ENCODE measurements at regions not wholly inside any gene's neighbourhood (a gene's known extent, or its start where the extent isn't known, plus 50 kb on each side); places are given as distances from the start of the nearest gene placed in this dataset.
"Not testable (repeated sequence)": the region's sequence is repeated elsewhere in the genome, so short reads cannot be mapped to it uniquely, and the experiment has no call there.

DNA sequence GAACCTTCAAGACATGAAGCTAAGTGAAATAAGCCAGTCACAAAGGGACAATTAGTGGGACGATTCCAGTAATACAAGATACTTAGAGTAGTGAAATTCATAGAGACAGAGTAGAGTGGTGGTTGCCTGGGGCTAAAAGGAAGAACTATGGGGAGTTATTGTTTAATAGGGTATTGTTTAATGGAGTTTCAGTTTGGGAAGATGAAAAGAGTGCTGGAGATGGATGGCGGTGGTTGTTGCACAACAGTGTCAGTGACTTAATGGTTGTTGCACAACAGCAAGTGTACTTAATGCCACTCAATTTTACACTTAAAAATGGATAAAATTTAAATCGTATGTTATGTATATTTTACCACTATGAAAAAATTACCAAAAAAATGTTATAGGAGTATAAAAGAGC lies 209.7 kb upstream of the TENT5A start:
- no peaks in the 10 kb centered on the region for H3K9me3 ChIP-seq
- no peak for DNase-seq (ENCODE audit: low spot score in 2 of 2)
- H3K4me1 ChIP-seq, result no peaks in the 10 kb centered on the region
- H3K4me3 ChIP-seq, result no peak overlapping the region
- WGBS, result 76% methylated on average over 3 of the region's 3 CpGs
- H3K27ac ChIP-seq, result no peak overlapping the region
- no peaks in the 10 kb centered on the region for H3K27me3 ChIP-seq
- TF ChIP-seq, protein P1, sequence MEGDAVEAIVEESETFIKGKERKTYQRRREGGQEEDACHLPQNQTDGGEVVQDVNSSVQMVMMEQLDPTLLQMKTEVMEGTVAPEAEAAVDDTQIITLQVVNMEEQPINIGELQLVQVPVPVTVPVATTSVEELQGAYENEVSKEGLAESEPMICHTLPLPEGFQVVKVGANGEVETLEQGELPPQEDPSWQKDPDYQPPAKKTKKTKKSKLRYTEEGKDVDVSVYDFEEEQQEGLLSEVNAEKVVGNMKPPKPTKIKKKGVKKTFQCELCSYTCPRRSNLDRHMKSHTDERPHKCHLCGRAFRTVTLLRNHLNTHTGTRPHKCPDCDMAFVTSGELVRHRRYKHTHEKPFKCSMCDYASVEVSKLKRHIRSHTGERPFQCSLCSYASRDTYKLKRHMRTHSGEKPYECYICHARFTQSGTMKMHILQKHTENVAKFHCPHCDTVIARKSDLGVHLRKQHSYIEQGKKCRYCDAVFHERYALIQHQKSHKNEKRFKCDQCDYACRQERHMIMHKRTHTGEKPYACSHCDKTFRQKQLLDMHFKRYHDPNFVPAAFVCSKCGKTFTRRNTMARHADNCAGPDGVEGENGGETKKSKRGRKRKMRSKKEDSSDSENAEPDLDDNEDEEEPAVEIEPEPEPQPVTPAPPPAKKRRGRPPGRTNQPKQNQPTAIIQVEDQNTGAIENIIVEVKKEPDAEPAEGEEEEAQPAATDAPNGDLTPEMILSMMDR (IDR thresholded peaks at IDR 0.05), result no peak
- no peak for TF ChIP-seq EP300 (IDR thresholded peaks at IDR 0.05)
- TF ChIP-seq POLR2AphosphoS5 (IDR thresholded peaks at IDR 0.05), result no peak
- no peak for TF ChIP-seq POLR2A (IDR thresholded peaks at IDR 0.05)
- H3K36me3 ChIP-seq, result no peaks in the 10 kb centered on the region

DNA sequence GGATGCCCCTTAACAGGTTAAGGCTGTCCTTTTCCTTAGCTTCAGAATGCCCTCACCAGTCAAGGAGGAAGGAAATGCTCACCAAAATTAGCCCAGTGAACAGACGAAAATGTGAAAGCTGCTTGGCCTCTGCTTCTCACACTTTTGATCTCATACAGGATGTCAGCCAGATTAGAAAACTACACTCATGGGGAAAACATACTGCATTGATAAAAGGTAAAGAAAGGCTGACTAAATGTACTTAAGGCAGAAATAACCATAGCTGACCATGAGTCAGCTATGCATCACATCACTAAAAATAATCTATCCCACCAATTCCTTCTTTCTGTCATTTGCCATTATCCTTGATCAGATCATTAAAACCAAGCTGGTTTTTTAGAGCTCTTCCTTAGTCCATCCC lies 198.4 kb upstream of the TENT5A start:
- H3K36me3 ChIP-seq, result no peaks in the 10 kb centered on the region
- TF ChIP-seq POLR2AphosphoS5 (IDR thresholded peaks at IDR 0.05) (no peak), EP300 (IDR thresholded peaks at IDR 0.05) (no peak)
- TF ChIP-seq, protein P1 (IDR thresholded peaks at IDR 0.05), result no peak
- DNase-seq (ENCODE audit: low spot score in 2 of 2), result no peak
- WGBS, result 29% methylated on average over 1 of the region's 1 CpG
- H3K27me3 ChIP-seq, result no peaks in the 10 kb centered on the region
- no peak overlapping the region for H3K4me3 ChIP-seq
- no peaks in the 10 kb centered on the region for H3K4me1 ChIP-seq
- H3K9me3 ChIP-seq, result no peaks in the 10 kb centered on the region
- H3K27ac ChIP-seq, result no peak overlapping the region

DNA sequence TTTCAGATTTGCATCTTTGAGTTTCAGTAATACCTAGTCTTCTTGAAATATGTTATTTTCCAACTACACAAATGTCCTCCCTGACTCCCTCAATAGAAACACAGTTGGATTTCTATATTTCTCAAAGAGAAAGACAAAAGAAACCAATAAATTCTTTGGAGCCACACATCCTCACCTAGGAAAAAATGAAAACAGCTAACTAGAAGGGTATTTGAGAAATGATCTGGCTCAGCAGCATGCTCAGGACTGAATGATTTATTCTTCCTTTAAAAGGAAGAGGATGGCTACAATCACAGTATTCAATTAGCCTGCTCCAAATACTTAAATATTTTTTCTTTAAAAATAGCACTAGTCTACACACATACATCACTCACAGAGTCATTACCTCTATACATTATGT lies 196.4 kb upstream of the TENT5A start:
- no peak for DNase-seq (ENCODE audit: low spot score in 2 of 2)
- Histone ChIP-seq H3K4me1 (no peaks in the 10 kb centered on the region), H3K27me3 (no peaks in the 10 kb centered on the region), H3K27ac (no peak overlapping the region), H3K36me3 (no peaks in the 10 kb centered on the region), H3K9me3 (no peaks in the 10 kb centered on the region), H3K4me3 (no peak overlapping the region)
- TF ChIP-seq, protein P1 (IDR thresholded peaks at IDR 0.05), result no peak
- TF ChIP-seq EP300 (IDR thresholded peaks at IDR 0.05) (no peak), POLR2A (IDR thresholded peaks at IDR 0.05) (no peak), POLR2AphosphoS5 (IDR thresholded peaks at IDR 0.05) (no peak)

DNA sequence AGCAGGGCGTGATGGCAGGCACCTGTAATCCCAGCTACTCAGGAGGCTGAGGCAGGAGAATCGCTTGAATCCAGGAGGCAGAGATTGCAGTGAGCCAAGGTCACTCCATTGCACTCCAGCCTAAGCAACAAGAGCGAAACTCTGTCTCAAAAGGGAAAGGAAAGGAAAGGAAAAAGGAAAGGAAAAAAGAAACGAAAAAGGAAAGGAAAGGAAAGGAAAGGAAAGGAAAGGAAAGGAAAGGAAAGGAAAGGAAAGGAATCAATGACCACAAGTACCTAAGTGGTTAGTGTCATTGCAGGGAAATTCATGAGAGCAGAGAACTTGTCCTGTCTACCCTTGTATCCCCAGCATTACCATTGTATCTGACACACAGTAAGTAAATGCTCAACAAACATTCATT lies 195.7 kb upstream of the TENT5A start:
- H3K27me3 ChIP-seq; H3K36me3 ChIP-seq; DNase-seq (ENCODE audit: low spot score in 2 of 2); H3K4me1 ChIP-seq; H3K27ac ChIP-seq; H3K4me3 ChIP-seq; H3K9me3 ChIP-seq: not testable (repeated sequence)
- WGBS, result 85% methylated on average over 4 of the region's 4 CpGs

DNA sequence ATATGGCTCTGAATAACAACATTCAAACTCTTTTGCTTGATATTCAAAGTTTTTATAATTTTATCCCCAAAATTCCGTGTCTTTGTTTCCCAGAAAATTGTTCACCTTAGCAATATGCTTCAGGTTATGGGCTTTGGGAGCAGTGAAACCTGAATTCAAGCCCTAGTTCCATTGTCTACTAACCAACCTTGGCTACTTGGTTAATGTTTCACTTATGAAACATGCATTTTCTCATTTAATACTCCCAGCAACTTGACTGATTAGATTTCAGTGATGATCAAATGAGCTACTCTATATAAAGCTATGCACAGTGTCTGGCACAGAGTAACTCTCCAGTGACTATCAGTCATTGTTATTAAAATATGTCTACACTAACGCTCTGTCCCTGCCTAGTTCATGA lies 192.2 kb upstream of the TENT5A start:
- no peak overlapping the region for H3K27ac ChIP-seq
- no peak for TF ChIP-seq POLR2AphosphoS5 (IDR thresholded peaks at IDR 0.05)
- TF ChIP-seq POLR2A (IDR thresholded peaks at IDR 0.05), result no peak
- TF ChIP-seq, protein P1 (IDR thresholded peaks at IDR 0.05), result no peak
- no peak for TF ChIP-seq EP300 (IDR thresholded peaks at IDR 0.05)
- DNase-seq (ENCODE audit: low spot score in 2 of 2), result no peak
- peaks cover 2% of the 10 kb centered on the region for H3K4me1 ChIP-seq
- no peaks in the 10 kb centered on the region for H3K9me3 ChIP-seq
- no peak overlapping the region for H3K4me3 ChIP-seq
- H3K27me3 ChIP-seq, result no peaks in the 10 kb centered on the region
- WGBS, result 87% methylated on average over 2 of the region's 2 CpGs
- no peaks in the 10 kb centered on the region for H3K36me3 ChIP-seq

DNA sequence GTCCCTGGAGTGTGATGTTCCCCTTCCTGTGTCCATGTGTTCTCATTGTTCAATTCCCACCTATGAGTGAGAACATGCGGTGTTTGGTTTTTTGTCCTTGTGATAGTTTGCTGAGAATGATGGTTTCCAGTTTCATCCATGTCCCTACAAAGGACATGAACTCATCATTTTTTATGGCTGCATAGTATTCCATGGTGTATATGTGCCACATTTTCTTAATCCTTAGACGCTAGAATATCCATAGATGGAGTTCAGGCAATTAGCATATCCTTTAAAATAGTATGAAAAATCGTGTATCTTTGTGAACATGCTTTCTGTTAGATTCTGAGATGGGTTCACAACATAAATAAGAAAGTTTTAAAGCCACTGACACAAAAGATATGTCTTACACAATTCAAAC lies 190.4 kb upstream of the TENT5A start:
- DNase-seq (ENCODE audit: low spot score in 2 of 2); H3K27me3 ChIP-seq; H3K9me3 ChIP-seq; H3K27ac ChIP-seq; H3K4me3 ChIP-seq; H3K36me3 ChIP-seq: not testable (repeated sequence)
- H3K4me1 ChIP-seq, result peaks cover 19% of the 10 kb centered on the region
- 88% methylated on average over 3 of the region's 3 CpGs for WGBS
